ENCODE measurements at regions not wholly inside any gene's neighbourhood (a gene's known extent, or its start where the extent isn't known, plus 50 kb on each side); places are given as distances from the start of the nearest gene placed in this dataset.

- no peak for DNase-seq
Observed at GRCh38 chr3:39668420-39668819, 141.0 kb upstream of the MYRIP start.

DNA sequence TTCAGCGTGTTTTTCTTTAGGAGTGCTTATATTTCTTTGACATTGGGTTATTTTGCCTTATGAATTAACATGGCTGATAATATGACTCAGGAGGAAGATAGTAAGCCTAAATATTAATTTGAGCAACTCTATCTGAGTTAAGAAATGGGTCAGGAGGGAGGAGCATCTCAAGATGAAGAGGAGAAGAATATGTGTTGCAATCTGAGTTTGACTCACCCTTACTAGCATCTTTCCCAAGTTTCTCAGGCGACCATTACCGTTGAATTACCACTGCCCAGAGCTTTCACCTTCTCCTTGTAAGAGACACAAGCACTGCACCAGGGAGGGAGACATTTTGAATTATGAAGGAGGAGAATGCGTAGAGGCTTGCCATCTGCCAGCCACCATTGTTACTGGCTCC lies 138.3 kb upstream of the MYRIP start:
- DNase-seq = no peak
- H3K27ac ChIP-seq = no peak overlapping the region
- H3K4me3 ChIP-seq = no peak overlapping the region
- no peaks in the 10 kb centered on the region for H3K4me1 ChIP-seq
- no peak for TF ChIP-seq CTCF (IDR thresholded peaks at IDR 0.05)
- no peak for TF ChIP-seq POLR2A (IDR thresholded peaks at IDR 0.05)
- intact Hi-C loops (cut with DNase I; ENCODE audit: low total_unique reads) = no loop called here
- H3K36me3 ChIP-seq = no peaks in the 10 kb centered on the region
- H3K9me3 ChIP-seq = no peaks in the 10 kb centered on the region
- no peaks in the 10 kb centered on the region for H3K27me3 ChIP-seq

More at GRCh38 chr3:39668420-39668819, 141.0 kb upstream of the MYRIP start:
- Histone ChIP-seq H3K36me3 (no peaks in the 10 kb centered on the region), H3K4me1 (no peaks in the 10 kb centered on the region), H3K27ac (no peak overlapping the region), H3K27me3 (no peaks in the 10 kb centered on the region), H3K9me3 (no peaks in the 10 kb centered on the region), H3K4me3 (no peak overlapping the region)
- TF ChIP-seq CTCF (IDR thresholded peaks at IDR 0.05) (peak in 3 of 4 experiments; percentile 17 to 40 (median 33)), POLR2A (IDR thresholded peaks at IDR 0.05) (no peak)
- intact Hi-C loops (cut with DNase I; ENCODE audit: low total_unique reads) = no loop called here

DNA sequence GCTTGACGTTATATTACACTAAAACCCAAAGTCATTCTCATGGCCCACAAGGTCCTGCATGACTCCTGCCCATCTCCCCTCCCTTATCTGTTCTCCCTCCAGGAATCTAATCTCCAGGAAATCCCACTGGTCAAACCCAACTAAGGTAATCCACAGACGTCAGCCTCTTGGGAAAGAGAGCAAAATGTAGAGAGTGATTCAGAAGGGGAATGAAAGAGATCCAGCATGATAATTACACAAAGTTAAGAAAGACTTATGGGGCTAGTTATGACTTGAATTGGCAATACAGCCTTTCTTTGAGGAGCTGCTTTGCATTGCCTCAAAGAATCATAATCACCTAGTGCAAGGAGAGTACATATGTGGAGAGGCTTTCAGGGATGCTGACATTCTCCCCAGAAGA lies 137.8 kb upstream of the MYRIP start:
- no peaks in the 10 kb centered on the region for H3K27me3 ChIP-seq
- H3K4me3 ChIP-seq = no peak overlapping the region
- H3K4me1 ChIP-seq = no peaks in the 10 kb centered on the region
- H3K36me3 ChIP-seq = no peaks in the 10 kb centered on the region
- DNase-seq = no peak
- no peak overlapping the region for H3K27ac ChIP-seq
- H3K9me3 ChIP-seq = no peaks in the 10 kb centered on the region
- TF ChIP-seq CTCF (IDR thresholded peaks at IDR 0.05) (no peak), POLR2A (IDR thresholded peaks at IDR 0.05) (no peak)
- intact Hi-C loops (cut with DNase I; ENCODE audit: low total_unique reads) = no loop called here

DNA sequence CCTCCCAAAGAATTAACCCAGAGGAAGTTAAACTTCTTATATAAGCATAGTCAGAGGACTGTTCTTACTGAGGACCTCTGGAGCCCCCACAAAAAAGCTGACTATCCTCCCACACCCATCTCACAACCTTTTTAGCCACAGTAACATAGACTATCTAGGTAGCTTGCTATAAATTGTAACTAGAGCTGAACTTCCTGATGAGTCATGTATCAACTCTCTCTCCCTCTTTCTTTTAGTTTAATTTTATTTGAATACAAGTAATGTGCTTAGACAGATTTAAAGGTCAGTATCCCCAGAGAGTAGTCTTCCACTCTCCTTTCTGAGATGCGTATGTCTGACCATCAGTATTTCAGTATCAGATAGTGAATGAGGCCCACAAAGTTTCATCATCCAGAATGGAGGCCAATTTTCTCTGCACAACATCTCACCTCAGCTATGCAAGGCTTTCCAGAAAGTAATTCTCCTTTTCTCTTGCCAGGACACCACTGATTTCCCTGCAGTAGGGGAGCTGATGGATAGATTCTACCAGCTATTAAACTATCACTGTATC lies 104.0 kb upstream of the MYRIP start:
- no peak for DNase-seq
- Histone ChIP-seq H3K36me3 (no peaks in the 10 kb centered on the region), H3K27me3 (no peaks in the 10 kb centered on the region), H3K4me1 (no peaks in the 10 kb centered on the region), H3K27ac (no peak overlapping the region), H3K9me3 (no peaks in the 10 kb centered on the region), H3K4me3 (no peak overlapping the region)
- TF ChIP-seq POLR2A (IDR thresholded peaks at IDR 0.05) (no peak), CTCF (IDR thresholded peaks at IDR 0.05) (no peak)
- intact Hi-C loops (cut with DNase I; ENCODE audit: low total_unique reads) = no loop called here

DNA sequence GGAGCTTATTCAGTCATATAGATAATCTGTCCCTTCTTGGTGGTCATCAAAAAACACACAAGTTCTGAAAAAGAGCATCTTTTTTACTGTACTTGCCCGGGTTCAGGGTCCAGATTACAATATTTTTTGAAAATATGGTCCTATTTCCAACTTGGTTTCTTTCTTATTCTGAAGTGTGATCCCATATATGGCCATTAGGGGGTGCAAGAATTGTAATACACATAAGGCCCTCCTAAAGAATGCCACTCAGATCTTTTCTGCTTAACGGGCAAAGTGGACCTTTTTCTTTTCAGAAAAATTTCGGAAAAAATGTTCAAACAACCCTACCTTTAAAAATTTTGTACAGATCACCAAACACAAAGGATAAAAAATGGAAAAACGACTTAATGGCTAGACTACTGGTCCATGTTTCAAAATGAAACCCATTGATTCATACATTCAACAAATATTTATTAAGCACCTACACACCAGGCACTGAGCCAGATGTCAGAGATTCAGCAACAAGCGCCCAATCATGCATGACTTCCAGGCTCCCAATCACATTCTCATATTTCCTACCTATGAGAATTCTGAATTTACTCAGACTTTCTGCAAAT lies 102.0 kb upstream of the MYRIP start:
- H3K4me3 ChIP-seq = no peak overlapping the region
- H3K4me1 ChIP-seq = no peaks in the 10 kb centered on the region
- intact Hi-C loops (cut with DNase I; ENCODE audit: low total_unique reads) = no loop called here
- H3K27me3 ChIP-seq = no peaks in the 10 kb centered on the region
- TF ChIP-seq POLR2A (IDR thresholded peaks at IDR 0.05) (no peak), CTCF (IDR thresholded peaks at IDR 0.05) (peak; percentile 11 to 59 (median 38))
- H3K27ac ChIP-seq = no peak overlapping the region
- no peaks in the 10 kb centered on the region for H3K36me3 ChIP-seq
- DNase-seq = no peak
- no peaks in the 10 kb centered on the region for H3K9me3 ChIP-seq

Measured in uterus (tissue), 3 donors.